D721Med (cell line): ENCODE measurements at regions not wholly inside any gene's neighbourhood (a gene's known extent, or its start where the extent isn't known, plus 50 kb on each side); places are given as distances from the start of the nearest gene placed in this dataset.
"Not testable (repeated sequence)": the region's sequence is repeated elsewhere in the genome, so short reads cannot be mapped to it uniquely, and the experiment has no call there.

Source experiments
- DNase-seq: peaks from one replicate; pipeline ENCODE4 v3.0.0; 2011; ENCODE audit warnings: low spot score; ENCODE audit not compliant: insufficient read length
- FAIRE-seq: peaks from 2 replicates; lab custom pipeline; 2011; peaks lifted over from hg19 to GRCh38; lab: Jason Lieb, UNC
- CTCF ChIP-seq: IDR thresholded peaks from 2 replicates; pipeline ENCODE4 v1.5.1; 2012; ENCODE audit warnings: mild to moderate bottlenecking, control low read depth; ENCODE audit not compliant: insufficient read depth; ENCODE audit errors: missing control alignments

DNA sequence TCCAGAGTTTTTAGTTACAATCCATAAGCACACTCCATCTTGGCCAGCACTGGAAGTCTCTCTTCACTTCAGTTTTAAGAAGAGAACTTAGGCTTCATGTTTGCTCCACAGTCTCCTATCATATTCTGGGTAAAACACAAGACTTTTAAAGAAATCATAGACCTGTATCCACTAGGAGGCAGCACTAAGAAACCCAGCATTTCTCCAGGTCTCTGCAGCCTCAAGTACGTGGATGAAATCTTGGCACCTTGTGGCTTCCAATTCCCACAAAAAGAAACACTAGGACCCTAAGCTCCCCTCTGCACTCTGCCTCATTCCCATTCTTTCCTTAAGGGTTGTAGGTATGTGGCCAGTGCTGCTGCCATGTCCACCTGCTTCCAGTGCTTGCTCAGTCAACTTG lies 367.3 kb upstream of the CASK start:
- FAIRE-seq, result no peak
- TF ChIP-seq CTCF, result no peak
- DNase-seq, result no peak

- DNase-seq (no peak), FAIRE-seq (no peak)
- TF ChIP-seq CTCF, result no peak
Observed at GRCh38 chrX:42289492-42290385, 366.4 kb upstream of the CASK start.

- FAIRE-seq, DNase-seq: not testable (repeated sequence)
Observed at GRCh38 chrX:42285681-42286080, 362.3 kb upstream of the CASK start.

DNA sequence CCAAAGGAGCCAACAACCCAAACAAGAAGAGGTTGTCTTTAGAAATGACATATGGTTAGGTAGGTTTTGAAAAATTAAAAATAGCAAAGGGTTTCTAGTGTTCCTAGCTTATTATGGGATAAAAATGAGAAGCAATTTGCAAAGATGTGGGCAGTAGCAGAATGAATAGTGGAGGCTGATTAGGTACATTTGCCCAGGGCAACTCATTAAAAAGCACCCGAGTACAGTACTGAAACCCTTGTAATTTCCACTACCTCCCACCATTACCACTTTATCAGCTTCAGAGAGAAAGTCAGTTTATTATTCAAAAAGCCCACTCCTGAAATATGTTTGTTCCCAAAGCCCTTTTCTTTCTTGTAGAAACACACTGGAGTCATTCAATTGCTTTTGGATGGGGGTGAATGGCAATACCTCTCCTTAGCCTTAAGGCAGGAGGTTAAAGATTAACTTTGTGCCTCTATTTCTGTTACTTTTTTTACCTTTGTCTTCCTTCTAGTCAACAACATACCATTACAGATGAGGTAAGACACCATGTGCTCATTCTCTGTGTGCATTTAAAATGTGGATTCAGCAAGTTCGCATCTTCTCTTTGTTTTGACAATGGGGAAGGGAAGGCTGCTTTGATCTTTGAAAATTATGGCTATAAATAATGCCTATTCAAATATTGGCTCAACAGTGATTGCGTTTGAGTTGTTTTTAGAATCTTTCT lies 353.8 kb upstream of the CASK start:
- FAIRE-seq, result no peak
- no peak for TF ChIP-seq CTCF
- DNase-seq, result no peak

- DNase-seq, result no peak
- TF ChIP-seq CTCF, result no peak
- FAIRE-seq, result no peak
Observed at GRCh38 chrX:42274151-42274550, 350.8 kb upstream of the CASK start.

DNA sequence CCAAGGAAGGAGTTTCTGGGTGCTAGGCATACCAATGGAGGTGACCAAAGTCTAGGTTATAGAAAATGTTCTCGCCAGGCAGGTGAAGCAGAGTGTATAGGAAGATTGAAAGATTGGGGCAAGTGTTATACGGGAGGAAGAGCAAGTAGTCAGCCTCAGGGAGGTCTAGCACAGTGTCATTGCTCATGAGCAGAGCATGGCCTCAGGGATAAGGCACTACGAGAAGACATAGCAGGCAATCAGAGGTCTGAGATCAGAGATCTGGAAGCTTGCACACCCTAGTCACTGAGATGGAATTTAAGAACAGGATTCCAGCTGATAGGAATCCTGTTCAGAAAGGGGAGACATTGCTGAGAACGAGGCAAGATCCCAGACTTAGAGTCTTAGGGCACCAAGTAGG lies 350.0 kb upstream of the CASK start:
- DNase-seq (no peak), FAIRE-seq (no peak)
- TF ChIP-seq CTCF, result no peak

DNA sequence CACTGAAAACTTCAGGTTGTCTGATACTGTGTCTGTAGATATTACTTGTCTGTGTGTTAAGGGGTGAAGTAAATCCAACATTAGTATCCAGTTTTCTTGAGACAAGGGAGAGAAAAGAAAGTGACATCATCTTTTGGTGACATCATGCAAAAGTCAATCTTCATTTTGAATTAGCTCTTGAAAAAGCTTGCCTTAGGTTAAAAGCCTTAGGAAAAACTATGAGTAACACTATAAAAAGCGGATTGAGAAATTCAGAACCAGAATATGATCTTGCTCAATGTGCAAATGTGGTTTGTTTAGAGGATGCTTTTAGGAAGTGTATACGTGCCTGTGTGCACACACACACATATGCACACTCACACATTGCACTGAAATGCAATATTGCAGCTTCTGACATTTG lies 345.8 kb upstream of the CASK start:
- TF ChIP-seq CTCF, result no peak
- no peak for DNase-seq
- peak; percentile 25 for FAIRE-seq
